HG02623 (cell line): ENCODE measurements at regions not wholly inside any gene's neighbourhood (a gene's known extent, or its start where the extent isn't known, plus 50 kb on each side); places are given as distances from the start of the nearest gene placed in this dataset.

Experiments used
- ATAC-seq: cut with Tn5 transposase; IDR thresholded peaks from one replicate; pipeline ENCODE4 v1.9.1; 2021; ENCODE audit warnings: moderate library complexity; ENCODE audit not compliant: unreplicated experiment

DNA sequence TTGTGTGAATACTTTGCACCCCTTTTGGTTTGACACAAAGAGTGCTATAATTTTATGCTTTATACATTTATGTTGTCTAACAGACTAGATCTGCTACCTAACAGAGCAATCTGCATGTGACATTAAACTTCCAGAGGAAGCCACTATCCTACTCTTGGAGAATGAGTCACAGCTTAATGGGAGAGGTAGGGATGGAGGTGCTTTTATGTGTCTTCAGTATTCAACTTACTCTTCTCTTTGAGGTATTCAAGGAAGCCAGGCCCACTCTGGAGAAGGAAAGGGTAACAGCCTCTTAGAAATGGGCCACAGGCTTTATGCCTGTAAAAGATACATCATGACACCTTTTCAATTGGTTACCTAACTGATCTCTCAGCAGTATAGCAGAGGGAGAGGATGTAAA lies 85.8 kb upstream of the NEUROD1 start:
- no peak for ATAC-seq

GRCh38 chr2:181770150-181770549 lies 89.8 kb upstream of the NEUROD1 start:
- no peak for ATAC-seq

DNA sequence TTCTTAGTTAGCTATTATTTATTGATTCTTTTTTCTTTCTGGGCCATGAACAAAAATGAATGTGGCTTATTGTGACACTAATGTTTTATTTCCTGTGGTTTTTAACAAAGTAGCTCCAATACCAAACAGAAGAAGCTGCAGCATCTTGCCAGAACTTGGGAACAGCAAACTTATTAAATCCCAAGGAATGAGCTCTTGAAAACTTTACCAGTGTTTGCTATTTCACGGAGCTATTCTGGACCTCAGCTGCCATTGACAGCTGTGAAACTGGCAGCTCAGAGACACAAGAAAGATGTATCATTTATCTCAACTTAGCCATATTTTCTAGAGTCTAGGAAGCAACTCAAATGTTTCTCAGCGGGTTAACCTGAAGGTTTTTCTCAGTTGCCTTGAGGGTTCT lies 91.0 kb upstream of the NEUROD1 start:
- no peak for ATAC-seq

DNA sequence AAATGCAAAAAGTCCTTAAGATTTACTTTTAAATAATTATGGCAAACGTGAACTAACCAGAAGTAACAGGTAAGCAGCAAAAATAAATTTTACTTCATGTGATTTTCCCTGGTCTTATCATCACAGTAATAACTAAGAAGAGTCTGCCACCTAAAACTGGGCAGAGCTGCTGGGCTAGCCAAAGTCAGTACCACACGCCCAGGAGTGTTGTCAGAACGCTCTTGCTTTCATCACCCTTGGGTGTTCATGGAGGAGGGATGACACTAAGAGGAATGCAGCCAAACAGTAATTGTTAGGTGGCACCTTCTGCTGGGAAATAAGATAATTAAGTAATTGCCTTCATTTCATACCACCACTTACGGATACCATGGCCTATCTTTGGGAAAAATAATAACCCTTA lies 92.0 kb upstream of the NEUROD1 start:
- no peak for ATAC-seq

GRCh38 chr2:181772777-181773176 lies 92.5 kb upstream of the NEUROD1 start:
- ATAC-seq, result no peak

GRCh38 chr2:181774685-181775084 lies 94.4 kb upstream of the NEUROD1 start:
- ATAC-seq, result peak; percentile 64

DNA sequence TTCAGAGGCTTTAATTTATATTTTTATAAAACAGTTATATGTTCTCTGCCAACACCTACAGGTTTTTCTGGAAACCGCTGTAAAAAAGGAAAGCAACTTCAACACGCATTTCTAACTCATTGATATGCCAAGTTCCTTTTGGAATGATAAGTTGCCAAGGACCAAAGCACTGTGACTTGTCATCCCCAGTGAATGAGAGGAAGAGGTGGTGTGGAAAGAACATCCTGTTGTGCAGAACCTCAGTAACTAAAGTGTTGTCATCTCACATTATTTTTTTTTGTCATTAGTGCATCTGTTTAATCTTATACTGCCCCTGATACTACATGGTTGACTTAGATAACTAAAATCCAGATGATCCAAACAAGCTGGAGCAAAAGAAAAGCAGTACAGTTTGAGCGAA lies 96.0 kb upstream of the NEUROD1 start:
- ATAC-seq, result no peak

- ATAC-seq, result no peak
Observed at GRCh38 chr2:181777734-181778133, 97.4 kb upstream of the NEUROD1 start.

- ATAC-seq, result no peak
Observed at GRCh38 chr2:181778621-181779201, 98.4 kb upstream of the NEUROD1 start.

- no peak for ATAC-seq
Observed at GRCh38 chr2:181779288-181780021, 99.1 kb upstream of the NEUROD1 start.

DNA sequence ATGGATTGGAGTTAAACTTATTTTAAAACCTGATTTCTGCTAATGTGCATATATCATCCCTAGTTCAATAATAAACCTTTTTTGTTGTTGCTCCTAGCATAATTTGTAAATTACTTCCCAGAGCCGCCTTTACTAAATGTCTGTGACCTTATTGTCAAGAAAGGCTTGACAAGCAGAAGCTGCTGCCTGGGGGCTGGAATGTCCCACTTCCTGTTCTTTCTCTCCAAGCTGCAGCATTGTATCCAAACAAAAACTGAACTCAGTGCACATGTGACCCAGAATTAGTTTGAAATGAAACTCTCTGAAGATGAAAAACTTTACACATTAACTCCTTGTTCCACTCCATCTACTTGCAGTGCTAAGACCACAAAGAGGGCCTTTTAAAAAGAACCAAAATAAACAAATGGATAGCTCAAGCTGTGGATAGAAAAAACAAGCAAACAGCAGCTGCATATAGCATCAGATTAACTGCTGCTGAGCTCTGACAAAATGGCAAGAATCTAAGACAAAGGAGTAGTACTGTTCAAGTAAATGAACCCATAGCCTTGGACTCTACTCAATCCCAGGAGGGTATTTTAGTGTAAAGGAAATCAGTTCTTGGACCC lies 99.8 kb upstream of the NEUROD1 start:
- peak; percentile 64 for ATAC-seq

- peak; percentile 5 for ATAC-seq
Observed at GRCh38 chr2:181780657-181781056, 100.3 kb upstream of the NEUROD1 start.

- peak; percentile 44 for ATAC-seq
Observed at GRCh38 chr2:181781078-181781786, 100.9 kb upstream of the NEUROD1 start.

DNA sequence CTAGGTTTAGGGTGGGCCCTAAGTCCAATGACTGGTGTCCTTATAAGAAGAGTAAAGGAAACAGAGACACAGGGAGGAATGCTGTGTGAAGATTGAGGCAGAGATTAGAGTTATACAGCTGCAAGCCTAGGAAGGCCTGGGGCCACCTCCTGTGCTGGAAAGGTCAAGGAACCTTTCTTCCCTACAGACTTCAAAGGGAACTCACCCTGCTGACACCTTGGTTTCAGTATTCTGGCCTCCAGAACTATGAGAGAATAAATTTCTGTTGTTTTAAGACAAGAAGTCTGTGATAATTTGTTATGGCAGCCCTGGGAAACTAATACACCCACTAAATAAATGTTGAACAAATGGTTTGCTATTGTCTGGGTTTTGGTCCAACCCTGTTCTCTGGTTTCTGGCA lies 102.3 kb upstream of the NEUROD1 start:
- no peak for ATAC-seq

DNA sequence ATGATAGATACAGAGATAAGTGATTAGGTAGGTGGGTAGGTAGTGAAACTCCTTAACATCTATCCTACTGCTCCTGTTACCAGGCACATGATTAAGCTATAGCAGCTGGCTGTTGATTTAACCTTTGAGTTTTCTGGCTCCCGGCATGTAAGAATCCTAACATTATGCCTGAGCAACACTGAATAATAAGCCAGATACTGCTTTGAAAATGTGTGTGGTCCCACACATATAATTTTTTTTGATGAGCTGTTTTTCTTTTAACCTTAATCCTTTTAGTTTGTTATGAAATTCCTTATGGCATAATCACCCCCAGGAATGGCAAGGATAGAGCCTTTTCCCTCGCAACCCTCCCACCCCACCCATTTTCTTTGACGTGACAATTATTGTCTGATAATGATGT lies 104.2 kb upstream of the NEUROD1 start:
- ATAC-seq, result no peak

- ATAC-seq, result no peak
Observed at GRCh38 chr2:181785691-181786344, 105.5 kb upstream of the NEUROD1 start.

DNA sequence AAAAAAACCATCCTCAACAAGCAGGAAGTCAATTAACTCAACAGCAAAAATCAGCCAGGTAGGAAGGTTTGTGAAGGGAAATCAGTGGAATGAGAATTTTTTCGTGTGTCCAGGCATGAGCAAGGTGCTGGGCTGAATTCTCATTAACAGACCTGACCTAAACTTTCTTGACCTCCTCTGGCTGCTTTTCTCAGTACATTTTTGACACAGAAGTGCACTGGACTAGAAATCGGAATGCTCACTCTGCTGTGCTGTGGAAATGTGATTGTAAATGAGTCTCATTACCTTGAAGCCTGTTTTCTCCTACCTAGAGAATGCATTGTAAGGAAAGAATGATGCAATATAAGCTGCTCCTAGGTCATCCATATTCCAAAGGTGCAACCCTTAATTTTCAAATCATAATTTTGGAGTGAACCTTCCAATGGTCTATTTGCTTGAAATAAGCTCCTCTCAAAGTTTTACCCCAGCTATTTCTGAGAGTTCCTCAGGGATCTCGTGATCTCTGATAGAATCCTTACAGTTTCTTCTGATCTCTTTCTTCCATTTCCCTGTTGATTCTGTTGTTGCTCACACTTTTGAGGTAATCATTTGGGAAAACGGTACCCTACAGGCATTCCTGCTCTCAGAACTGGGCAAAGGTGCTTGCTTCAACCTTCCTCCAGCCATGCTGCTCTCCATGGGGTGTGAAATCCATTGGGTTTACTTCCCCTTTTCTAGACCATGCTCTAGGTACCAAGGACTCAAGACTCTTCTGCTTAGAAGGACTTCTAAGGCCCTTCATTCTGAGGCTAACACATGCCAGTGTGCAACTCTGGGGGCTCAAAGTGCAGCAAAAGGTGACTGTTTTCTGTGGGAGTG lies 104.9 kb upstream of the ITPRID2 start:
- no peak for ATAC-seq

- no peak for ATAC-seq
Observed at GRCh38 chr2:181787310-181788048, 104.1 kb upstream of the ITPRID2 start.

- ATAC-seq, result no peak
Observed at GRCh38 chr2:181788897-181789555, 102.5 kb upstream of the ITPRID2 start.
